Endothelial cell (in vitro differentiated cells): ENCODE measurements at regions not wholly inside any gene's neighbourhood (a gene's known extent, or its start where the extent isn't known, plus 50 kb on each side); places are given as distances from the start of the nearest gene placed in this dataset.

Source experiments
- DNase-seq: peaks from one replicate; pipeline ENCODE4 v3.0.0; 2021; ENCODE audit warnings: low spot score
- H3K27ac Mint-ChIP-seq: one replicate; pipeline ENCODE4 v1.8.0; 2021; ENCODE audit warnings: mixed read lengths, inconsistent platforms; ENCODE audit not compliant: unreplicated experiment
- H3K27me3 Mint-ChIP-seq: one replicate; pipeline ENCODE4 v1.8.0; 2021; ENCODE audit warnings: mild to moderate bottlenecking, moderate library complexity, mixed read lengths, inconsistent platforms; ENCODE audit not compliant: unreplicated experiment
- H3K36me3 Mint-ChIP-seq: one replicate; pipeline ENCODE4 v1.8.0; 2021; ENCODE audit warnings: mild to moderate bottlenecking, low read depth, mixed read lengths, inconsistent platforms; ENCODE audit not compliant: unreplicated experiment
- H3K4me1 Mint-ChIP-seq: one replicate; pipeline ENCODE4 v1.8.0; 2021; ENCODE audit warnings: mild to moderate bottlenecking, mixed read lengths, inconsistent platforms; ENCODE audit not compliant: unreplicated experiment
- H3K4me3 Mint-ChIP-seq: one replicate; pipeline ENCODE4 v1.8.0; 2021; ENCODE audit warnings: mild to moderate bottlenecking, mixed read lengths, inconsistent platforms; ENCODE audit not compliant: unreplicated experiment
- H3K9me3 Mint-ChIP-seq: one replicate; pipeline ENCODE4 v1.8.0; 2021; ENCODE audit warnings: mixed read lengths, inconsistent platforms; ENCODE audit not compliant: unreplicated experiment
- TF ChIP-seq, protein P1 (sequence below): fragments of 200-600 bp; sonication (generic); IDR thresholded peaks from one replicate; pipeline ENCODE4 v1.5.0; 2021; ENCODE audit warnings: antibody characterized with exemption; ENCODE audit not compliant: unreplicated experiment

DNA sequence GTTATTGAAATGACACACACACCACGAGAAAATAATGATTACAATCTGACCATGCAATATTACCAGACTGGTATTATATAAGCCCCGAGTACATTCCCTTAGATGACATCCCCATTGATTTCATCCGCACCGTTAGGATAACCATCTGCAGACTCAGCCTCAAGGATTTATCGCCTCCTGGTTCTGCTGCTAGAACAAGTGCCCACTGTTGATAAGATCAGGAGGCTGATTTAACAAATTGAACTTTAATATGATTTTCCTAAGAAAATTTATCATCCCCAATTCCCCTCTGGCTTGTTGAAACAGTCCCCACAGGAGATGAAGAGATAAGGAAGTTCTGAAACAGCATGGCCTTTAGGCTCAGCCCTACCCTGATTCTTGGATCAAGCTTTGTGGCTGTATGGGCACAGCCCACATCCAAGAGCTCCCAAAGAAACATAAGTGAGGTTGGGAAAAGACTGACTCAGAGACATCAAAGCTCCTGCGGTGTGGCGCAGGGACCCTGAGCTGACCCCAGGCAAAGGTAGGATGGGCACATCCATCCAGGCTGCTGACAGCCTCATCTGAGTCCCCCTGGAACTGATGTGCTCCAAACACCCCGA is 59.2 kb upstream of the CHCHD3 start:
- DNase-seq: no peak
- H3K36me3 Mint-ChIP-seq: no peaks in the 10 kb centered on the region
- no peaks in the 10 kb centered on the region for H3K4me1 Mint-ChIP-seq
- H3K9me3 Mint-ChIP-seq: no peaks in the 10 kb centered on the region
- H3K27ac Mint-ChIP-seq: no peak overlapping the region
- TF ChIP-seq, protein P1, sequence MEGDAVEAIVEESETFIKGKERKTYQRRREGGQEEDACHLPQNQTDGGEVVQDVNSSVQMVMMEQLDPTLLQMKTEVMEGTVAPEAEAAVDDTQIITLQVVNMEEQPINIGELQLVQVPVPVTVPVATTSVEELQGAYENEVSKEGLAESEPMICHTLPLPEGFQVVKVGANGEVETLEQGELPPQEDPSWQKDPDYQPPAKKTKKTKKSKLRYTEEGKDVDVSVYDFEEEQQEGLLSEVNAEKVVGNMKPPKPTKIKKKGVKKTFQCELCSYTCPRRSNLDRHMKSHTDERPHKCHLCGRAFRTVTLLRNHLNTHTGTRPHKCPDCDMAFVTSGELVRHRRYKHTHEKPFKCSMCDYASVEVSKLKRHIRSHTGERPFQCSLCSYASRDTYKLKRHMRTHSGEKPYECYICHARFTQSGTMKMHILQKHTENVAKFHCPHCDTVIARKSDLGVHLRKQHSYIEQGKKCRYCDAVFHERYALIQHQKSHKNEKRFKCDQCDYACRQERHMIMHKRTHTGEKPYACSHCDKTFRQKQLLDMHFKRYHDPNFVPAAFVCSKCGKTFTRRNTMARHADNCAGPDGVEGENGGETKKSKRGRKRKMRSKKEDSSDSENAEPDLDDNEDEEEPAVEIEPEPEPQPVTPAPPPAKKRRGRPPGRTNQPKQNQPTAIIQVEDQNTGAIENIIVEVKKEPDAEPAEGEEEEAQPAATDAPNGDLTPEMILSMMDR: no peak
- H3K4me3 Mint-ChIP-seq: no peak overlapping the region
- H3K27me3 Mint-ChIP-seq: peaks cover 4% of the 10 kb centered on the region

GRCh38 chr7:133150760-133151159 is 68.9 kb upstream of the CHCHD3 start:
- H3K9me3 Mint-ChIP-seq: no peaks in the 10 kb centered on the region
- no peaks in the 10 kb centered on the region for H3K4me1 Mint-ChIP-seq
- H3K36me3 Mint-ChIP-seq: no peaks in the 10 kb centered on the region
- H3K27me3 Mint-ChIP-seq: peaks cover 3% of the 10 kb centered on the region
- H3K27ac Mint-ChIP-seq: no peak overlapping the region
- H3K4me3 Mint-ChIP-seq: no peak overlapping the region
- no peak for DNase-seq
- TF ChIP-seq, protein P1: no peak

GRCh38 chr7:133152875-133153274 is 71.0 kb upstream of the CHCHD3 start:
- Mint-ChIP-seq H3K27ac (no peak overlapping the region), H3K27me3 (no peaks in the 10 kb centered on the region), H3K4me1 (no peaks in the 10 kb centered on the region), H3K4me3 (no peak overlapping the region), H3K36me3 (no peaks in the 10 kb centered on the region), H3K9me3 (no peaks in the 10 kb centered on the region)
- TF ChIP-seq, protein P1: no peak
- DNase-seq: no peak

GRCh38 chr7:133155146-133155545 is 73.3 kb upstream of the CHCHD3 start:
- H3K4me1 Mint-ChIP-seq: no peaks in the 10 kb centered on the region
- no peak for DNase-seq
- no peak overlapping the region for H3K27ac Mint-ChIP-seq
- no peaks in the 10 kb centered on the region for H3K36me3 Mint-ChIP-seq
- H3K27me3 Mint-ChIP-seq: no peaks in the 10 kb centered on the region
- H3K4me3 Mint-ChIP-seq: no peak overlapping the region
- H3K9me3 Mint-ChIP-seq: no peaks in the 10 kb centered on the region
- TF ChIP-seq, protein P1: no peak

- Mint-ChIP-seq H3K9me3 (no peaks in the 10 kb centered on the region), H3K4me1 (no peaks in the 10 kb centered on the region), H3K27me3 (no peaks in the 10 kb centered on the region), H3K27ac (no peak overlapping the region), H3K36me3 (no peaks in the 10 kb centered on the region), H3K4me3 (no peak overlapping the region)
- no peak for DNase-seq
- TF ChIP-seq, protein P1: no peak
Measured at GRCh38 chr7:133155642-133156041, 73.8 kb upstream of the CHCHD3 start.
